ENCODE measurements at regions not wholly inside any gene's neighbourhood (a gene's known extent, or its start where the extent isn't known, plus 50 kb on each side); places are given as distances from the start of the nearest gene placed in this dataset.

- TF ChIP-seq, protein P1, sequence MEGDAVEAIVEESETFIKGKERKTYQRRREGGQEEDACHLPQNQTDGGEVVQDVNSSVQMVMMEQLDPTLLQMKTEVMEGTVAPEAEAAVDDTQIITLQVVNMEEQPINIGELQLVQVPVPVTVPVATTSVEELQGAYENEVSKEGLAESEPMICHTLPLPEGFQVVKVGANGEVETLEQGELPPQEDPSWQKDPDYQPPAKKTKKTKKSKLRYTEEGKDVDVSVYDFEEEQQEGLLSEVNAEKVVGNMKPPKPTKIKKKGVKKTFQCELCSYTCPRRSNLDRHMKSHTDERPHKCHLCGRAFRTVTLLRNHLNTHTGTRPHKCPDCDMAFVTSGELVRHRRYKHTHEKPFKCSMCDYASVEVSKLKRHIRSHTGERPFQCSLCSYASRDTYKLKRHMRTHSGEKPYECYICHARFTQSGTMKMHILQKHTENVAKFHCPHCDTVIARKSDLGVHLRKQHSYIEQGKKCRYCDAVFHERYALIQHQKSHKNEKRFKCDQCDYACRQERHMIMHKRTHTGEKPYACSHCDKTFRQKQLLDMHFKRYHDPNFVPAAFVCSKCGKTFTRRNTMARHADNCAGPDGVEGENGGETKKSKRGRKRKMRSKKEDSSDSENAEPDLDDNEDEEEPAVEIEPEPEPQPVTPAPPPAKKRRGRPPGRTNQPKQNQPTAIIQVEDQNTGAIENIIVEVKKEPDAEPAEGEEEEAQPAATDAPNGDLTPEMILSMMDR (IDR thresholded peaks at IDR 0.05), result no peak
- Mint-ChIP-seq H3K4me1 (ENCODE audit: low read depth) (no peaks in the 10 kb centered on the region), H3K27me3 (ENCODE audit: insufficient read depth) (no peaks in the 10 kb centered on the region), H3K27ac (no peak overlapping the region), H3K9me3 (no peaks in the 10 kb centered on the region), H3K4me3 (no peak overlapping the region), H3K36me3 (ENCODE audit: low read depth) (no peaks in the 10 kb centered on the region)
- no peak for DNase-seq
Measured at GRCh38 chr2:186429104-186429503, 57.0 kb upstream of the ZC3H15 start.

- no peaks in the 10 kb centered on the region for H3K4me1 Mint-ChIP-seq (ENCODE audit: low read depth)
- H3K27ac Mint-ChIP-seq, result no peak overlapping the region
- no peaks in the 10 kb centered on the region; the same call in 1 of the 2 replicates for H3K27me3 Mint-ChIP-seq (ENCODE audit: insufficient read depth)
- TF ChIP-seq, protein P1 (IDR thresholded peaks at IDR 0.05), result no peak
- H3K4me3 Mint-ChIP-seq, result no peak overlapping the region
- no peaks in the 10 kb centered on the region for H3K9me3 Mint-ChIP-seq
- DNase-seq, result no peak
- no peaks in the 10 kb centered on the region for H3K36me3 Mint-ChIP-seq (ENCODE audit: low read depth)
Measured at GRCh38 chr2:186431306-186431705, 54.8 kb upstream of the ZC3H15 start.

DNA sequence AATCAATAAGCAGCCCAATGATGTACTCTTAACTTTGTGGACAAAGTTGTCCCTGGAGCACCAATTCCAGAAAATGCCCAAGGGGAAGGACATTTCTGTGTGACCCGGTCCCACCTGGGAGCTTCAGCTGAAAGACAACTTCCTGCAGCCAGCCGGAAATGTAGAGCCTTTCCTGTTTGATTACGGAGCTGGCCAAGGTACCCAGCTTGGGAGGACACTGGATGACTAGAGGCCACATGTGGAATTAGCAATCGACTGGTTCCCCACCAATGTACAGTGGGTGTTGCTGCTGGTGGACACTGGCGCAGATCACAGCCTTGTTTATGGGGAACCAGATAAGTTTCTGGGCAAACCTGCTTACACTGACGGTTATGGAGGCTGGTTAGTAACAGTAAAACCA, 53.0 kb upstream of the ZC3H15 start:
- Mint-ChIP-seq H3K36me3 (ENCODE audit: low read depth) (no peaks in the 10 kb centered on the region), H3K4me1 (ENCODE audit: low read depth) (no peaks in the 10 kb centered on the region), H3K9me3 (no peaks in the 10 kb centered on the region), H3K27ac (no peak overlapping the region), H3K4me3 (no peak overlapping the region), H3K27me3 (ENCODE audit: insufficient read depth) (no peaks in the 10 kb centered on the region; the same call in 1 of the 2 replicates)
- no peak for DNase-seq
- TF ChIP-seq, protein P1 (IDR thresholded peaks at IDR 0.05), result no peak

DNA sequence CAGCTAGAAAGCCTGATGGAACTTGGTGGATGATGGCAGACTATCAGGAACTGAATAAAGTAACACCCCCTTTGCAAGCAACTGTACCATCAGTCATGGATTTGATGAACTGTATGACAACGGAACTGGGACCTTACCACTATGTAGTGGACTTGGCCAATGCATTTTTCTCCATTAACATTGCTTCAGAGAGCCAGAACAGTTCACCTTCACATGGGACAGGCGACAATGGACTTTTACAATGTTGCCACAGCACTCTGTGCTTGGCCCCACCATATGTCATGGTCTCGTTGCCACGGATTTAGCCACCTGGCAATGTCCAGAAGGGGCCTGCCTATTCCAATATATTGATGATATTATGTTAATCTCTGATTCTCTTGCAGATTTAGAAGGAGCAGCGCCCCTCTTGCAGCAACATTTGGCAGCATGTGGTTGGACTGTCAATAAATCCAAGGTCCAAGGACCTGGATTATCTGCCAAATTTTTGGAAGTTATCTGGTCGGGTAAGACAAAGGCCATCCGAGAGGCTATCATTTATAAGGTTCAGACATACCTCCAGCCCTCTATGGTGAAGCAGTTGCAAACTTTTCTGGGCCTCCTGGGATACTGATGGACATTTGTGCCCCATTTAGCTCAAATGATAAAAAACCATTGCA, 52.2 kb upstream of the ZC3H15 start:
- no peaks in the 10 kb centered on the region for H3K9me3 Mint-ChIP-seq
- no peak overlapping the region for H3K4me3 Mint-ChIP-seq
- DNase-seq, result no peak
- no peaks in the 10 kb centered on the region; the same call in 1 of the 2 replicates for H3K27me3 Mint-ChIP-seq (ENCODE audit: insufficient read depth)
- H3K27ac Mint-ChIP-seq, result no peak overlapping the region
- H3K36me3 Mint-ChIP-seq (ENCODE audit: low read depth), result no peaks in the 10 kb centered on the region
- H3K4me1 Mint-ChIP-seq (ENCODE audit: low read depth), result no peaks in the 10 kb centered on the region
- TF ChIP-seq, protein P1 (IDR thresholded peaks at IDR 0.05), result no peak
